IMR-90 (cell line): ENCODE measurements at regions not wholly inside any gene's neighbourhood (a gene's known extent, or its start where the extent isn't known, plus 50 kb on each side); places are given as distances from the start of the nearest gene placed in this dataset.

Source experiments
- ATAC-seq: fragments of 200-7000 bp; cut with Tn5 transposase; 2 replicates; pipeline ENCODE4 v1.9.1; 2020; ENCODE audit warnings: low read depth, mild to moderate bottlenecking, moderate library complexity
- BruUV-seq: library from RNA; stranded (reverse); fragments of 400-500 nt; replicated peaks from 2 replicates; lab custom pipeline; 2021; lab: Mats Ljungman, UMichigan
- CTCF ChIA-PET: fragments of 300-600 bp; formaldehyde crosslinking; extraction: SDS; loops from one replicate; lab custom pipeline; 2021; ENCODE audit warnings: antibody characterized with exemption; lab: Yijun Ruan, JAX
- POLR2A ChIA-PET: fragments of 300-600 bp; sonication (Branson Sonifier 250); formaldehyde crosslinking; loops from one replicate; lab custom pipeline; 2022; ENCODE audit warnings: antibody characterized with exemption; ENCODE audit not compliant: unreplicated experiment; lab: Charles Lee
- DNase-seq: peaks from one replicate; pipeline ENCODE4 v3.0.0; 2013
- H2AFZ ChIP-seq: replicated peaks from 2 replicates; pipeline ENCODE3; 2013; ENCODE audit warnings: low read length, mild to moderate bottlenecking; ENCODE audit not compliant: poor library complexity
- H2AK5ac ChIP-seq: 2 replicates; pipeline ENCODE4 v1.6.1; 2013; ENCODE audit warnings: low read depth, low read length, inconsistent platforms
- H2AK9ac ChIP-seq: replicated peaks from 2 replicates; pipeline ENCODE3; 2013; ENCODE audit warnings: mild to moderate bottlenecking, low read depth, low read length, moderate library complexity; ENCODE audit not compliant: poor library complexity
- H2BK120ac ChIP-seq: 2 replicates; pipeline ENCODE4 v1.6.1; 2013; ENCODE audit warnings: low read depth, low read length, inconsistent platforms
- H2BK15ac ChIP-seq: 3 replicates; pipeline ENCODE4 v1.6.1; 2013; ENCODE audit warnings: low read depth, low read length, inconsistent platforms
- H2BK20ac ChIP-seq: 2 replicates; pipeline ENCODE4 v1.6.1; 2013; ENCODE audit warnings: low read depth, mild to moderate bottlenecking, inconsistent platforms, low read length, moderate library complexity
- H2BK5ac ChIP-seq: 2 replicates; pipeline ENCODE4 v1.6.1; 2013; ENCODE audit warnings: mild to moderate bottlenecking, low read depth, low read length, inconsistent platforms; ENCODE audit not compliant: poor library complexity, severe bottlenecking
- H3K14ac ChIP-seq: replicated peaks from 2 replicates; pipeline ENCODE4 v1.6.1; 2013; ENCODE audit warnings: low read depth, low read length, inconsistent platforms
- H3K18ac ChIP-seq: 2 replicates; pipeline ENCODE4 v1.6.1; 2013; ENCODE audit warnings: low read depth, low read length, control low read depth
- H3K23ac ChIP-seq: 2 replicates; pipeline ENCODE4 v1.6.1; 2013; ENCODE audit warnings: low read depth, low read length, inconsistent platforms
- H3K27ac ChIP-seq: 2 replicates; pipeline ENCODE4 v1.5.1; 2013; ENCODE audit warnings: mild to moderate bottlenecking, control low read depth, low read length; ENCODE audit not compliant: insufficient read depth
- H3K27me3 ChIP-seq: 2 replicates; pipeline ENCODE4 v1.6.1; 2013; ENCODE audit warnings: low read length; ENCODE audit not compliant: control insufficient read depth, insufficient read depth
- H3K36me3 ChIP-seq: 2 replicates; pipeline ENCODE4 v1.6.1; 2013; ENCODE audit warnings: low read length, mixed read lengths; ENCODE audit not compliant: control insufficient read depth, insufficient read depth
- H3K4ac ChIP-seq: 2 replicates; pipeline ENCODE4 v1.6.1; 2013; ENCODE audit warnings: low read depth, low read length, inconsistent platforms
- H3K4me1 ChIP-seq: 2 replicates; pipeline ENCODE4 v1.6.1; 2013; ENCODE audit warnings: low read length, mixed read lengths; ENCODE audit not compliant: control insufficient read depth, insufficient read depth
- H3K4me2 ChIP-seq: 2 replicates; pipeline ENCODE4 v1.6.1; 2013; ENCODE audit warnings: low read depth, mild to moderate bottlenecking, control low read depth, low read length, moderate library complexity
- H3K4me3 ChIP-seq: 2 replicates; pipeline ENCODE4 v1.5.1; 2013; ENCODE audit warnings: low read depth, mild to moderate bottlenecking, control low read depth, low read length, moderate library complexity; ENCODE audit not compliant: insufficient read depth
- H3K56ac ChIP-seq: 2 replicates; pipeline ENCODE4 v1.6.1; 2013; ENCODE audit warnings: low read length, inconsistent platforms; ENCODE audit not compliant: insufficient read depth; ENCODE audit errors: extremely low read depth
- H3K79me1 ChIP-seq, 2 experiments: 2 replicates each; pipeline ENCODE4 v1.6.1; 2013; ENCODE audit warnings: low read length in 2 of 2, inconsistent platforms in 1 of 2, low read depth in 1 of 2
- H3K9ac ChIP-seq: 2 replicates; pipeline ENCODE4 v1.6.1; 2013; ENCODE audit warnings: low read depth, low read length, control low read depth
- H3K9me1 ChIP-seq: 2 replicates; pipeline ENCODE4 v1.6.1; 2013; ENCODE audit warnings: low read length, inconsistent platforms; ENCODE audit not compliant: insufficient read depth
- H3K9me3 ChIP-seq: 2 replicates; pipeline ENCODE4 v1.6.1; 2013; ENCODE audit warnings: low read length; ENCODE audit not compliant: control insufficient read depth, insufficient read depth
- H4K20me1 ChIP-seq: 2 replicates; pipeline ENCODE4 v1.6.1; 2013; ENCODE audit warnings: low read length, inconsistent platforms; ENCODE audit not compliant: insufficient read depth
- H4K5ac ChIP-seq: 2 replicates; pipeline ENCODE4 v1.6.1; 2013; ENCODE audit warnings: mild to moderate bottlenecking, low read depth, low read length, control low read depth
- H4K8ac ChIP-seq, 2 experiments: 2 replicates each; pipeline ENCODE4 v1.6.1; 2013; ENCODE audit warnings: low read depth in 2 of 2, low read length in 2 of 2, control low read depth in 1 of 2, inconsistent platforms in 1 of 2
- H4K91ac ChIP-seq: 2 replicates; pipeline ENCODE4 v1.6.1; 2013; ENCODE audit warnings: low read depth, low read length, inconsistent platforms; ENCODE audit not compliant: insufficient read depth
- BHLHE40 ChIP-seq: fragments of 150-350 bp; IDR thresholded peaks from 2 replicates; pipeline ENCODE4 v1.6.1; 2016; ENCODE audit warnings: mild to moderate bottlenecking, low read depth, low read length
- CEBPB ChIP-seq: IDR thresholded peaks from 2 replicates; pipeline ENCODE4 v1.6.1; 2012; ENCODE audit warnings: low read depth, low read length, improper control_type of control experiment
- CHD1 ChIP-seq: IDR thresholded peaks from 2 replicates; pipeline ENCODE4 v1.6.1; 2012; ENCODE audit warnings: low read depth, low read length, improper control_type of control experiment
- CTCF ChIP-seq: conservative IDR thresholded peaks from 2 replicates; pipeline ENCODE4 v1.5.1; 2012; ENCODE audit warnings: mild to moderate bottlenecking, low read depth, low read length, improper control_type of control experiment
- ELK1 ChIP-seq: fragments of 150-350 bp; IDR thresholded peaks from 2 replicates; pipeline ENCODE4 v1.6.1; 2016; ENCODE audit warnings: low read depth, mild to moderate bottlenecking, low read length, moderate library complexity, borderline replicate concordance
- FOS ChIP-seq: fragments of 150-350 bp; IDR thresholded peaks from 2 replicates; pipeline ENCODE4 v1.6.1; 2016; ENCODE audit warnings: low read depth, low read length
- MAFK ChIP-seq: IDR thresholded peaks from 2 replicates; pipeline ENCODE4 v1.6.1; 2012; ENCODE audit warnings: low read depth, low read length, improper control_type of control experiment
- MAZ ChIP-seq: IDR thresholded peaks from 2 replicates; pipeline ENCODE4 v1.6.1; 2012; ENCODE audit warnings: low read depth, mild to moderate bottlenecking, low read length, improper control_type of control experiment, moderate library complexity, borderline replicate concordance
- MXI1 ChIP-seq: IDR thresholded peaks from 2 replicates; pipeline ENCODE4 v1.6.1; 2012; ENCODE audit warnings: low read depth, mild to moderate bottlenecking, low read length, moderate library complexity, borderline replicate concordance
- NFE2L2 ChIP-seq: fragments of 150-350 bp; IDR thresholded peaks from 2 replicates; pipeline ENCODE4 v1.6.1; 2016; ENCODE audit warnings: low read depth, mild to moderate bottlenecking, low read length
- POLR2A ChIP-seq: IDR thresholded peaks from 2 replicates; pipeline ENCODE4 v1.6.1; 2012; ENCODE audit warnings: mild to moderate bottlenecking, low read depth, low read length
- RAD21 ChIP-seq: IDR thresholded peaks from 2 replicates; pipeline ENCODE4 v1.6.1; 2012; ENCODE audit warnings: low read length, improper control_type of control experiment
- RCOR1 ChIP-seq: IDR thresholded peaks from 2 replicates; pipeline ENCODE4 v1.6.1; 2012; ENCODE audit warnings: mild to moderate bottlenecking, low read length, improper control_type of control experiment; ENCODE audit not compliant: insufficient replicate concordance
- RFX5 ChIP-seq: IDR thresholded peaks from 2 replicates; pipeline ENCODE4 v1.8.0; 2012; ENCODE audit warnings: low read depth, mild to moderate bottlenecking, low read length, moderate library complexity
- SMC3 ChIP-seq: fragments of 150-350 bp; IDR thresholded peaks from 2 replicates; pipeline ENCODE4 v1.6.1; 2016; ENCODE audit warnings: low read depth, mild to moderate bottlenecking, antibody characterized with exemption, low read length, moderate library complexity
- USF2 ChIP-seq: fragments of 150-350 bp; IDR thresholded peaks from 2 replicates; pipeline ENCODE4 v1.6.1; 2017; ENCODE audit warnings: mild to moderate bottlenecking, antibody characterized with exemption, low read length, low read depth
- WGBS, 2 experiments: methylation state at CpG; one replicate each; pipeline versions ENCODE4 v1.1.5 to v1.1.7; 2013; ENCODE audit warnings: missing lambda C conversion rate in 2 of 2; ENCODE audit not compliant: insufficient read length in 1 of 2; ENCODE audit errors: extremely low coverage in 2 of 2; 5-methylcytosine and 5-hydroxymethylcytosine counted together
- dilution Hi-C: fragments of 300-500 bp; cut with HindIII; formaldehyde crosslinking; loops from one replicate; pipeline ENCODE4 v1.14.3; 2018; ENCODE audit warnings: low sequenced_read_pairs; ENCODE audit not compliant: unreplicated experiment
- in situ Hi-C: fragments of 300-500 bp; cut with MboI; formaldehyde crosslinking; loops from 3 replicates; pipeline ENCODE4 v1.14.3; 2019; ENCODE audit warnings: low sequenced_read_pairs, inconsistent platforms, mixed read lengths
- intact Hi-C: fragments of 100-400 bp; cut with micrococcal nuclease; formaldehyde crosslinking; loops from 2 replicates; pipeline ENCODE4 v1.10.0; 2022

- no peak overlapping the region for H4K5ac ChIP-seq
- no TSS peak for BruUV-seq
- no peak overlapping the region for H3K23ac ChIP-seq
- no peak overlapping the region for H2AK9ac ChIP-seq
- H3K9me3 ChIP-seq = peaks cover 4% of the 10 kb centered on the region; the same call in 1 of the 2 replicates
- no peak overlapping the region for H3K56ac ChIP-seq
- no peak for ATAC-seq
- H4K91ac ChIP-seq = no peak overlapping the region
- H3K14ac ChIP-seq = no peak overlapping the region
- no peaks in the 10 kb centered on the region for H4K20me1 ChIP-seq
- CTCF ChIA-PET = no interaction called here
- H2BK15ac ChIP-seq = no peak overlapping the region
- H3K27me3 ChIP-seq = no peaks in the 10 kb centered on the region
- H2AFZ ChIP-seq = no peak overlapping the region
- no peak overlapping the region for H4K8ac ChIP-seq
- dilution Hi-C loops (no loop called here), in situ Hi-C loops (no loop called here), intact Hi-C loops (no loop called here)
- DNase-seq = no peak
- no peaks in the 10 kb centered on the region for H3K9me1 ChIP-seq
- no peak for TF ChIP-seq CTCF
- no peak for TF ChIP-seq NFE2L2
- TF ChIP-seq CHD1 = no peak
- TF ChIP-seq FOS = no peak
- no peak for TF ChIP-seq POLR2A
- TF ChIP-seq ELK1 = no peak
- TF ChIP-seq MAFK = no peak
- no peak for TF ChIP-seq BHLHE40
- no peak for TF ChIP-seq MAZ
- TF ChIP-seq CEBPB = no peak
- no peak for TF ChIP-seq RCOR1
- TF ChIP-seq RAD21 = no peak
- no peak for TF ChIP-seq USF2
- no peak for TF ChIP-seq RFX5
- no peak for TF ChIP-seq MXI1
- TF ChIP-seq SMC3 = no peak
- no peak overlapping the region for H3K27ac ChIP-seq
- no peak overlapping the region for H3K4ac ChIP-seq
- no peak overlapping the region for H2BK20ac ChIP-seq
- H3K4me2 ChIP-seq = no peak overlapping the region
- POLR2A ChIA-PET = no interaction called here
- no peak overlapping the region for H3K18ac ChIP-seq
- H3K36me3 ChIP-seq = no peaks in the 10 kb centered on the region
- H2BK5ac ChIP-seq = no peak overlapping the region
- H3K9ac ChIP-seq = no peak overlapping the region
- H2BK120ac ChIP-seq = no peak overlapping the region
- no CpG with 5 or more reads among the region's 2 CpGs for WGBS, 2 experiments
- H3K79me1 ChIP-seq = no peaks in the 10 kb centered on the region
- H3K4me3 ChIP-seq = no peak overlapping the region
- no peaks in the 10 kb centered on the region for H3K4me1 ChIP-seq
- H2AK5ac ChIP-seq = no peak overlapping the region
Observed at GRCh38 chr5:45862763-45863162, 166.6 kb upstream of the HCN1 start.
